Kidney epithelial cell (primary cell): ENCODE measurements at regions not wholly inside any gene's neighbourhood (a gene's known extent, or its start where the extent isn't known, plus 50 kb on each side); places are given as distances from the start of the nearest gene placed in this dataset.

Experiments used
- DNase-seq: peaks from one replicate; pipeline ENCODE4 v3.0.0-alpha.2; 2010; ENCODE audit warnings: low read depth
- H3K27me3 ChIP-seq: 2 replicates; pipeline ENCODE4 v1.6.0; 2011; ENCODE audit warnings: low read length; ENCODE audit not compliant: control insufficient read depth, insufficient read depth
- H3K36me3 ChIP-seq: 2 replicates; pipeline ENCODE4 v1.5.1; 2011; ENCODE audit warnings: low read length; ENCODE audit not compliant: control insufficient read depth, insufficient read depth
- H3K4me3 ChIP-seq: 2 replicates; pipeline ENCODE4 v1.5.1; 2011; ENCODE audit warnings: low read depth, mild to moderate bottlenecking, control low read depth, low read length
- CTCF ChIP-seq: IDR thresholded peaks from 2 replicates; pipeline ENCODE4 v1.5.1; 2011; ENCODE audit warnings: mild to moderate bottlenecking, moderate library complexity, low read length, control low read depth, inconsistent platforms; ENCODE audit not compliant: insufficient read depth, poor library complexity, severe bottlenecking

DNA sequence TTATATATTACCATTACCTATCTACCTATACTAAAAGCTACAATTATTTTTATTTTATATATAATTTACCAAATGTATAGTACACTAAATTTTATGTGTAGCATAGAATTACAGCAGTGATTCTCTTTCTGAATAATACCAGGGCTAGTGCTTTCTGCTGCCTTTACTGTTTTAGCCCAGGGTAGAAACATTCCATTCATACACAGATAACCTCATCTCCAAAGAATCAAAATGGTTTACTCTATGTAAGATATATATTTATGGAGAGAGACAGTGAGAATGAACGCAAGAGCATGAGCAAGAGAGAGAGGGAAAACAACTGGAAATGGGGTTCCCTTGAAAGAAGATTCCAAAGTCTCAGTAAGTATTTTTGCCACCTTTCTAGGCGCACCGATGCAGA lies 56.3 kb upstream of the ATXN1 start:
- DNase-seq, result no peak
- no peak for TF ChIP-seq CTCF
- no peaks in the 10 kb centered on the region for H3K27me3 ChIP-seq
- H3K36me3 ChIP-seq, result no peaks in the 10 kb centered on the region
- no peak overlapping the region for H3K4me3 ChIP-seq

DNA sequence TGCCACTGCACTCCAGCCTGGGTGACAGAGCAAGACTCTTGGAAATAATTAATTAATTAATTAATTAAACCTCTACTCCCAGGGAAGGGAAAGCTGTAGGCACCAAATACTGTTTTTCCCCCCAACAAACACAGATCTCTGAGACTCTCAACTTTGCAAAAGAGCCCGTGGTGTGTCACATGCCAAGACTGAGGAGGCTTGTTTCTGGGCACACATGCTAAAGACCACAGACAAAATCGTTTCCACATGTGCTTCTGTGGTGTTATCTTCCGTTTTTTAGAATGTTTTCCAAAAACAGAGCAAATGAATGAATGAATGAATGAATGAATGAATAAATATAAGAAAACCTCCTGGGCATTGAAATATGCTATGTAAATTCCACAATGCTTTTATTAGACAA lies 55.6 kb upstream of the ATXN1 start:
- no peaks in the 10 kb centered on the region for H3K36me3 ChIP-seq
- no peak for DNase-seq
- H3K4me3 ChIP-seq, result no peak overlapping the region
- no peak for TF ChIP-seq CTCF
- no peaks in the 10 kb centered on the region for H3K27me3 ChIP-seq

DNA sequence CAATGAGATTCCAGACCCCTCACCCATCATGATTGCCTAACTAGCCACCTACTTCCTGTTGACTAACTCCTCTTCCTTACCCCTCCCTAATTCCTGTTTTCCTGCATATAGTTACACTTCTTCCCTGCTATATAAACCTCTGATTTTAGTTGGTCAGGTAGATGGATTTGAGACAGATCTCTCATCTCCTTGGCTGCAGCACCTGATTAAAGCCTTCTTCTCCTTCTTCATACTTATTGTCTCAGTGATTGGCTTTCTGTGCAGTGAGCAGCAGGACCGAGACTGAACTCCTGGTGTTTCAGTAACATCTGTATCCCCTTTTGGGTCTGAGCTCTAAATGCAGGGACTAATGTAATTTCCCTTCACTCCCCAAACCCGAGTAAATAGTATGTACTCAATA lies 51.7 kb upstream of the ATXN1 start:
- H3K4me3 ChIP-seq, result no peak overlapping the region
- TF ChIP-seq CTCF, result no peak
- H3K36me3 ChIP-seq, result no peaks in the 10 kb centered on the region
- H3K27me3 ChIP-seq, result no peaks in the 10 kb centered on the region
- no peak for DNase-seq

- no peaks in the 10 kb centered on the region for H3K27me3 ChIP-seq
- no peaks in the 10 kb centered on the region for H3K36me3 ChIP-seq
- DNase-seq, result no peak
- no peak for TF ChIP-seq CTCF
- no peak overlapping the region for H3K4me3 ChIP-seq
Measured at GRCh38 chr6:16811277-16811979, 50.2 kb upstream of the ATXN1 start.
